Lower leg skin (tissue), 3 donors: ENCODE measurements at regions not wholly inside any gene's neighbourhood (a gene's known extent, or its start where the extent isn't known, plus 50 kb on each side); places are given as distances from the start of the nearest gene placed in this dataset.

Experiments used
- CTCF ChIP-seq, 3 donors: fragments of 450-650 bp; IDR thresholded peaks; one replicate each; pipeline ENCODE4 v1.5.1; 2016; ENCODE audit warnings: antibody characterized with exemption in 3 of 3, mild to moderate bottlenecking in 3 of 3, moderate library complexity in 2 of 3
- POLR2A ChIP-seq, 2 donors: fragments of 450-650 bp; IDR thresholded peaks; one replicate each; pipeline ENCODE4 v1.6.1; 2016 to 2017; ENCODE audit warnings: antibody characterized with exemption in 2 of 2, mild to moderate bottlenecking in 1 of 2, moderate library complexity in 1 of 2

DNA sequence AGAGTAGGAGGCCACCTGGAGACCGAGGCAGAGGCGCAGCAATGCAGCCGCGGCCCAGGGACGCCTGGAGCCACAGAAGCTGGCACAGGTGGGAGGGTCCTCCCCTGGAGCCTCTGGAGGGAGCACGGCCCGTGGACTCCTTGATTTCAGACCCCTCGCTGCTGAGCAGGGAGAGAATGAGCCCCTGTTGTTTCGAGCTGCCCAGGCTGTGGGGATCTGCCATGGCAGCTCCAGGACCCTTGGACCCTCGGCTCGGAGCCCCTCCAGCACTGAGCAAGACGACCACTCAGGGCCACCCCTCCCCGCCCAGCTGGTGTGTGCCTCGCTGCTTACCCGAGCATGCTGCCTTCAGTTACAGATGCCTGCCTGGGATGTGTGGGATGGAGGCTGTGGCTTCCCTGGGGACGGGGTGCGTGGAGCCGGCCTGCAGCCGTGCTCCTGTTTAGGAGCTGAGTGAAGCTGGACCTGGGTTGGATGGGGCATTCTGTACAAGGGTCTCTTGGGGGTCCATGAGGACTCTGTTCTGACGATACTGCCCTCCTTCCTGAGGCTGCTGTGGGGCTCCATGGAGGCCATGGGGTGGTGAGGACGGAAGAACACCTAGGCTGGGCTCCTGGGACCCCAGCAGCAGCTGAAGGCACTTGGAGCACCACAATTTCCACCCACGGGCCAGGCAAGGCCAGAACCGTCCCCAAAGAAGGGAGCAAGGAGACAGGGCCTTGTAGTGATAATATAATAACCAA lies 115.1 kb upstream of the LPCAT1 start:
- TF ChIP-seq CTCF (IDR thresholded peaks at IDR 0.05) (no peak), POLR2A (IDR thresholded peaks at IDR 0.05) (no peak)
